T-helper 1 cell treated with Interleukin-12 subunit alpha and Interleukin-12 subunit beta and Interleukin-4 antibody, amounts not matched to agents 30 μg/mL and 1 μg/mL, for 36 hours (primary cell): ENCODE measurements at regions not wholly inside any gene's neighbourhood (a gene's known extent, or its start where the extent isn't known, plus 50 kb on each side); places are given as distances from the start of the nearest gene placed in this dataset.

ENCODE experiments used
- H3K27ac Mint-ChIP-seq: one replicate; pipeline ENCODE4 v1.8.0; 2021; ENCODE audit warnings: mild to moderate bottlenecking, mixed read lengths
- H3K27me3 Mint-ChIP-seq: one replicate; pipeline ENCODE4 v1.8.0; 2021; ENCODE audit warnings: low read depth, mixed read lengths
- H3K36me3 Mint-ChIP-seq: one replicate; pipeline ENCODE4 v1.8.0; 2021; ENCODE audit warnings: low read depth, mixed read lengths
- H3K4me1 Mint-ChIP-seq: one replicate; pipeline ENCODE4 v1.8.0; 2021; ENCODE audit warnings: low read depth, mixed read lengths
- H3K4me3 Mint-ChIP-seq: one replicate; pipeline ENCODE4 v1.8.0; 2021; ENCODE audit warnings: mild to moderate bottlenecking, moderate library complexity, mixed read lengths
- H3K9me3 Mint-ChIP-seq: one replicate; pipeline ENCODE4 v1.8.0; 2021; ENCODE audit warnings: mixed read lengths

GRCh38 chr1:29444782-29445729, 208.7 kb downstream of the PTPRU start:
- Mint-ChIP-seq H3K27me3 (peaks cover 20% of the 10 kb centered on the region), H3K27ac (no peak overlapping the region), H3K36me3 (no peaks in the 10 kb centered on the region)

GRCh38 chr1:29444081-29444715, 207.9 kb downstream of the PTPRU start:
- no peaks in the 10 kb centered on the region for H3K9me3 Mint-ChIP-seq
- no peak overlapping the region for H3K4me3 Mint-ChIP-seq
- H3K27me3 Mint-ChIP-seq = peaks cover 22% of the 10 kb centered on the region
- no peaks in the 10 kb centered on the region for H3K36me3 Mint-ChIP-seq
- H3K4me1 Mint-ChIP-seq = no peaks in the 10 kb centered on the region
- no peak overlapping the region for H3K27ac Mint-ChIP-seq

More at GRCh38 chr1:29444782-29445729, 208.7 kb downstream of the PTPRU start:
- no peaks in the 10 kb centered on the region for H3K9me3 Mint-ChIP-seq
- no peaks in the 10 kb centered on the region for H3K4me1 Mint-ChIP-seq
- no peak overlapping the region for H3K4me3 Mint-ChIP-seq

GRCh38 chr1:29441916-29442668, 205.8 kb downstream of the PTPRU start:
- H3K36me3 Mint-ChIP-seq = no peaks in the 10 kb centered on the region
- H3K4me1 Mint-ChIP-seq = no peaks in the 10 kb centered on the region
- H3K27me3 Mint-ChIP-seq = peaks cover 32% of the 10 kb centered on the region
- H3K9me3 Mint-ChIP-seq = no peaks in the 10 kb centered on the region
- H3K4me3 Mint-ChIP-seq = no peak overlapping the region
- H3K27ac Mint-ChIP-seq = no peak overlapping the region

GRCh38 chr1:29439615-29440014, 203.3 kb downstream of the PTPRU start:
- H3K36me3 Mint-ChIP-seq = no peaks in the 10 kb centered on the region
- H3K27me3 Mint-ChIP-seq = peaks cover 32% of the 10 kb centered on the region
- no peaks in the 10 kb centered on the region for H3K4me1 Mint-ChIP-seq
- no peak overlapping the region for H3K4me3 Mint-ChIP-seq
- H3K9me3 Mint-ChIP-seq = no peaks in the 10 kb centered on the region
- H3K27ac Mint-ChIP-seq = no peak overlapping the region

DNA sequence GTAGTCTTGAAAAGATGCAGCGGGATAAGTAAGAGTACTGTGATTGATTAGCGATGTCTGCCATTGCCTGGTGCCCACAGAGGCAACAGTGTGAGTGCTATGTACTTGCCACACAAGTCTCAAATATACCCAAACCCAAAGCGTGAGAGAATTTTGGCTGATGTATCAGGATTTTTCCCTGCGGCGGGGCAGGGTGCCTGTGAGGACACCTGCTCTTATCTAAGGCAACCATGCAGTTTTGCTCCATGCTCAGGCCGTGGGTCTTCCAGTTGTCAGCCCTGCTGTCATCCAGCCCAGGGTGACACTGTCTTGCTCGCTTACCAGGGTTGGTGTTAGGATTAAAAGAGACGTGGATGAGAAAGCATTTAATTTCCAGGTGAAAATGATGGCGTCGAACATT, 202.7 kb downstream of the PTPRU start:
- Mint-ChIP-seq H3K9me3 (no peaks in the 10 kb centered on the region), H3K27me3 (peaks cover 30% of the 10 kb centered on the region), H3K27ac (no peak overlapping the region), H3K4me3 (no peak overlapping the region), H3K4me1 (no peaks in the 10 kb centered on the region), H3K36me3 (no peaks in the 10 kb centered on the region)

DNA sequence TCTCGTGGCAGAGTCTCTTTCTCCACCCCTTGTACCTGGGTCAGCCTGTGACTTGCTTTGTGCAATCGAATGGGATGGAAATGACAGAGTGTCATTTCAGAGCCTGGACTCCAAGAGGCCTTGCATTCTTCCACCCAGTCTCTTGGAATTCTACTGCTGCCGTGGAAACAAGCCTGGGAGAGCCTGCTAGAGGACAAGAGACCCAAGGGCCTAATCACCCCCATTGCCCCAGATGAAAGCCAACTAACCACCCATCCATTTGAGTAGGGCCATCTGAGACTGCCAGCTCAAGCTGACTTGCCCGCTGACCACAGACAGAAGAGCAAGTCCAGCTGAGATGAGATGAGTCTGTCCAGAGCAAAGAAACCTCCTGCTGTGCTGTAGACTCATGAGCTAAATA, 201.6 kb downstream of the PTPRU start:
- no peaks in the 10 kb centered on the region for H3K4me1 Mint-ChIP-seq
- peaks cover 26% of the 10 kb centered on the region for H3K27me3 Mint-ChIP-seq
- no peaks in the 10 kb centered on the region for H3K36me3 Mint-ChIP-seq
- no peaks in the 10 kb centered on the region for H3K9me3 Mint-ChIP-seq
- H3K27ac Mint-ChIP-seq = no peak overlapping the region
- H3K4me3 Mint-ChIP-seq = no peak overlapping the region

- Mint-ChIP-seq H3K27ac (no peak overlapping the region), H3K9me3 (peaks cover 7% of the 10 kb centered on the region), H3K36me3 (no peaks in the 10 kb centered on the region), H3K27me3 (peaks cover 18% of the 10 kb centered on the region), H3K4me3 (no peak overlapping the region), H3K4me1 (no peaks in the 10 kb centered on the region)
Observed at GRCh38 chr1:29436181-29436785, 200.0 kb downstream of the PTPRU start.

- H3K36me3 Mint-ChIP-seq = no peaks in the 10 kb centered on the region
Observed at GRCh38 chr1:29433830-29434229, 197.5 kb downstream of the PTPRU start.

GRCh38 chr1:29431138-29431537, 194.8 kb downstream of the PTPRU start:
- no peak overlapping the region for H3K27ac Mint-ChIP-seq
- no peak overlapping the region for H3K4me3 Mint-ChIP-seq
- no peaks in the 10 kb centered on the region for H3K4me1 Mint-ChIP-seq
- H3K9me3 Mint-ChIP-seq = peaks cover 10% of the 10 kb centered on the region
- H3K36me3 Mint-ChIP-seq = no peaks in the 10 kb centered on the region
- no peaks in the 10 kb centered on the region for H3K27me3 Mint-ChIP-seq

More at GRCh38 chr1:29433830-29434229, 197.5 kb downstream of the PTPRU start:
- Mint-ChIP-seq H3K4me3 (no peak overlapping the region), H3K4me1 (no peaks in the 10 kb centered on the region), H3K27me3 (peaks cover 6% of the 10 kb centered on the region), H3K27ac (no peak overlapping the region), H3K9me3 (peaks cover 10% of the 10 kb centered on the region)

GRCh38 chr1:29429656-29430055, 193.3 kb downstream of the PTPRU start:
- Mint-ChIP-seq H3K27ac (no peak overlapping the region), H3K9me3 (peaks cover 10% of the 10 kb centered on the region), H3K27me3 (no peaks in the 10 kb centered on the region), H3K36me3 (no peaks in the 10 kb centered on the region), H3K4me1 (no peaks in the 10 kb centered on the region), H3K4me3 (no peak overlapping the region)

- H3K27ac Mint-ChIP-seq = no peak overlapping the region
- H3K4me3 Mint-ChIP-seq = no peak overlapping the region
- no peaks in the 10 kb centered on the region for H3K36me3 Mint-ChIP-seq
- H3K27me3 Mint-ChIP-seq = no peaks in the 10 kb centered on the region
- peaks cover 10% of the 10 kb centered on the region for H3K9me3 Mint-ChIP-seq
- H3K4me1 Mint-ChIP-seq = no peaks in the 10 kb centered on the region
Observed at GRCh38 chr1:29428997-29429396, 192.7 kb downstream of the PTPRU start.

DNA sequence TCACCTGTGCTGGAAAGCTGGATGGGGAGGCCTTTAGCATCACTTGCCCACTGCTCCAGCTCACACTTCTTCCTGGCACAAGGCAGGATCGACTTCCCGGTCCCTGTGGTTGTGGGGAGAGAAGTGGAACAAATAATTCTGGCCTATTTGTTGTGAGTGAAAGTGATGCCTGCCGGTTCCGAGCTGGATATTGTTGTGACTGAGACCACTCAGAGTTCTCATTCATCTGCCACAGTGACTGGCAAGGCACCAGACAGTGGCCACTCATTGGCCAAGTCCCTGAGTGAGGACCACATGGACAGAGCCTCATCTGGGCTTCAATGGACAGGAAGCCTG, 191.9 kb downstream of the PTPRU start:
- H3K9me3 Mint-ChIP-seq = peaks cover 10% of the 10 kb centered on the region
- no peaks in the 10 kb centered on the region for H3K27me3 Mint-ChIP-seq
- H3K4me1 Mint-ChIP-seq = no peaks in the 10 kb centered on the region
- H3K36me3 Mint-ChIP-seq = no peaks in the 10 kb centered on the region
- no peak overlapping the region for H3K4me3 Mint-ChIP-seq
- H3K27ac Mint-ChIP-seq = no peak overlapping the region

DNA sequence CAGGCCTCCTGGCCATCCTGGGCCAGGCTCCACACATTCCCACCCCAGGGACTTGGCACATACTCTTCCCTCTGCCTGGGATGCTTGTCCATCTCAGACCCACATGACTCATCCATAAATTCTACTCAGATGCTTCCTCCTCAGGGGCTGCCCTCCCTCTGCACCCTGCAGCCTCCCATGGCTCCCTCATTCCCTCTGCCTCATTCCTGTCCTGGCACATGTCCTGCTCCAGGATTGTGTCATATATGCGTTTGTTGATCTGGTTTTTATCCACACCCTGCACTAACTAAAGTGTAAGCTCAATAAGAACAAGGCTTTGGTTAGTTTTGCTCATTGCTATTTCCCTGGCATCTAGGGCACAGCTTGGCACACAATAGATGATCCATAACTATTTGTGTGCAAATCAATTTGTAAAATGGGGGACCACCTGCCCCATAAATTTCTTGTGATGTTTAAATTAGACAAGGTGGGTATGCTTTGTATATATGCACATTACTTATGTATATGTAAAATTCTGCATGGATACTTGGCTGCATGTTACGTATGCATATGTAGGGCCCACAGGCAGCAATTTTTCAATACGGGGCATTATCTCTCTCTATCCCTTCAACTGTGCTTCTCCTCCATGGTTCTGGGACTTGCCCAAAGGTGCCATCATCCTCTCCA, 191.4 kb downstream of the PTPRU start:
- peaks cover 3% of the 10 kb centered on the region for H3K27me3 Mint-ChIP-seq
- H3K36me3 Mint-ChIP-seq = no peaks in the 10 kb centered on the region
- peaks cover 10% of the 10 kb centered on the region for H3K9me3 Mint-ChIP-seq
- H3K27ac Mint-ChIP-seq = no peak overlapping the region
- no peaks in the 10 kb centered on the region for H3K4me1 Mint-ChIP-seq
- no peak overlapping the region for H3K4me3 Mint-ChIP-seq

- Mint-ChIP-seq H3K4me3 (no peak overlapping the region), H3K27ac (no peak overlapping the region), H3K36me3 (no peaks in the 10 kb centered on the region), H3K9me3 (peaks cover 8% of the 10 kb centered on the region), H3K4me1 (no peaks in the 10 kb centered on the region), H3K27me3 (peaks cover 9% of the 10 kb centered on the region)
Observed at GRCh38 chr1:29426701-29427279, 190.5 kb downstream of the PTPRU start.
